SW 1271 (cell line): ENCODE measurements at regions not wholly inside any gene's neighbourhood (a gene's known extent, or its start where the extent isn't known, plus 50 kb on each side); places are given as distances from the start of the nearest gene placed in this dataset.

ENCODE experiments used
- DNase-seq, 2 experiments: peaks; one replicate each; lab custom pipeline; 2025; lab: John Stamatoyannopoulos, UW

DNA sequence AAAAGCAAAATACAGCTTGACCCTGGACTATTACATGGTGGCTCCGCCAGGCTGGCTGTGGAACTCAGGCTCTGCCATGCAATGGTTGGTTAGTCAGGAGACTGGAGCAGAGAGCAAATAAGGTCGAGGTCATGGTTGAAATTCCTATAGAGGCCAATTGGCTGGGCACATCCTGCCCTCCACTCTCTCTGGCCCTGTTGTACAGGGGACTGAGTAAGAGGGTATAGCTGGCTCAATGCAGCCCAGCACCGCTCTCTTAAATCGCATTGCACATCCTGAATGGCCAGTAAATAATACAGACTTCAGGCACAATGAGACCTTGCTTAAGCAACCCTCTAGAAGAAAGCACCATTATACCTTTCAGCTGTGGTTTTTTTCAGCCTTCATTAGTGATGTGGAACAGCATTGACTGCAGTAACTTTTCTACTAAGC is 59.3 kb upstream of the PPP2R5A start:
- no peak for DNase-seq

DNA sequence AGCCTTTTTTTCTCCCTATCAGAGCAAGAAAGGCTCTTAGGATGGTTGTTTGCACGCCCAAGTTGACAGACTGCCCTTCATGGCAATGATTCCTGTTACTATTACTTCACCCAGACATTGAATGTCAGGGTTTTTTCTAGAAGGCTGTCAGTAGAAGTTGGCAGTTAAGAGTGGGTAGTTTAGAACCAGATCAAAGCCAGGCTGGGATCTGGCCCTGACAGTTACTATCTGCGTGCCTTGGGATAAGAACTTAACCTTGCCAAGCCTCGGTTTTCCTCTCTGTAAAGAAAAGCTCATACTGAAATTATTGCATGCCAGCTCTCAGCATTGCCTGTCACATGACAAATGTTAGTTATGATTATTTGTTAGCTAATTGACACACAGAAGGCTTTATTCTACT is 58.7 kb upstream of the PPP2R5A start:
- no peak for DNase-seq

GRCh38 chr1:212228076-212228475 is 57.1 kb upstream of the PPP2R5A start:
- no peak for DNase-seq

DNA sequence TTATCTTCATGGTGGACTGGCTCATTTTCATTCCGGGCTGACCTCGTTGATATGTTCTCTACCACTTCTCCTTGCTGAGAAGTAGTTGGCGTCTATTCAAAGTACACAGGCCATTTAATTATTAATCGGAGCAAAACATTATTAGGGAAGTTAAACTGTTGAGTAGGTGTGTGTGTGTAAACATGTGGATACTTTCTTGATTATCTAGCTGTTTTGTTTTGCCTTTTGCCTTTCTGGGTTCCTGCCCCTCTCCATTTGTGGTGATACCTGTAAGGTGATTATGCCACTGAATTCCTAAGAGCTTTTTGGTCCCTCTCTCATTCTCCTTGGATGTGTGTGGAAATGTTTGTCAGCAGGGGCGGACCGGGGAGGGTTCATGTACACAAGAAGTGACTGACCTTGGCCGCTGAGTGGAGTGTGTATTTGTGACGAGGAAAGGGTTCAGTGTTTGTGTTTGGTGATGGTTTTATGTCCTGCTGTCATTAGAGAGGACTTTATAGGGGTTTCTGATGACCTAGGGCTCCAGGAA is 56.6 kb upstream of the PPP2R5A start:
- DNase-seq: no peak

DNA sequence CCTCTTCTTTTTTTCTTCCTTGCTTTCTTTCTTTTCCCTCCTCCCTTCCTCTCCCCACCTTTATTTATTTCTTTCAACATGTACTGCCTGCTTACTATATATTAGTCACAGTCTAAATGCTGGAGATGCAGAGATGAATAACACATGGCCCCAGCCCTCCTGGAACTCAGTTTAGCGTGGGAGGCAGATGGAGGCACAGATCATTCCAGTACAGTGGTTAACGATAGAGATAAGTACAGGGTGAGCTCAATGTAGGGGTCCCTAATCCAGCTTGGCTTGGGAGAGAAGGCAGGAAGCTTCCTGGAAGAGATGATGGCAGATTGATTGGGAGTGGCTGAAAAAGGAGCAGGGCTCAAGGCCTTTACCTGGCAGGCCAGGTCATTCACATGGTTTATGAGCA is 55.6 kb upstream of the PPP2R5A start:
- DNase-seq: no peak

DNA sequence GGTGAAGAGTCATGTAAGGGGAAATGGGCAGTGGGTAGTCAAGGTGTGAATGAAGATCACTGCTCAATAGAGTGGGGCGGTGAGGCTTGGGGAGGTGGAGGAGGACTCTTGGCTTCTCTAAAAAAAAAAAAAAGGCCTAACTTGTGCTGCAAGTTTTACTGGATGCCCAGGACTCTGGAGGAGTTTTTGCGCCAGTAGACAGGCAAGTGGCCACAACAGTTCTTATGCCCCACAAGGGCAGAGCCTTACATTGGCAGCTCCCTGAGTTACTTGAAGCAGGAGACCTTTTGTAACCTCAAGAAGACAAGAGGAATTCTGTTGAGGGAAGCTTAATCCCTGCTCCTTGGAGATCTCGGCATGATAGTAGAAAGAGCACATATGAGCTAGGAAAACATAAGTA is 54.9 kb upstream of the PPP2R5A start:
- DNase-seq: no peak

DNA sequence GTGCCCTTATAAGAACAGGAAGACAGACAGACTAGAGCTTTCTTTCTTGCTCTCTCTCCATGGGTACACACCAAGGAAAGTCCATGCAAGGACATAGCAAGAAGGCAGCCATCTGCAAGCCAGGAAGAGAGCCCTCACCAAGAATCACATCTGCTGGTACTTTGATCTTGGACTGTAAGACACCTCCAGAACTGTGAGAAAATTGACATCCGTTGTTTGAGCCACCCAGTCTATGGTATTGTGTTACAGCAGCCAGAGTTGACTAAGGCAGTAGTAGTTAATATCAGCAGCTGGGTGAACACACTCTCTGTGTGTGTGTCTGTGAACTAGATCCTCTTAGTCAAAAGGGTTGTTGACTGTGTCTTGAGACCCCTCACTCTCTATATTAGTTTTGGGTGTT is 53.8 kb upstream of the PPP2R5A start:
- no peak for DNase-seq

- no peak for DNase-seq
Measured at GRCh38 chr1:212232090-212232489, 53.1 kb upstream of the PPP2R5A start.

- DNase-seq: no peak
Measured at GRCh38 chr1:212233321-212233720, 51.9 kb upstream of the PPP2R5A start.

DNA sequence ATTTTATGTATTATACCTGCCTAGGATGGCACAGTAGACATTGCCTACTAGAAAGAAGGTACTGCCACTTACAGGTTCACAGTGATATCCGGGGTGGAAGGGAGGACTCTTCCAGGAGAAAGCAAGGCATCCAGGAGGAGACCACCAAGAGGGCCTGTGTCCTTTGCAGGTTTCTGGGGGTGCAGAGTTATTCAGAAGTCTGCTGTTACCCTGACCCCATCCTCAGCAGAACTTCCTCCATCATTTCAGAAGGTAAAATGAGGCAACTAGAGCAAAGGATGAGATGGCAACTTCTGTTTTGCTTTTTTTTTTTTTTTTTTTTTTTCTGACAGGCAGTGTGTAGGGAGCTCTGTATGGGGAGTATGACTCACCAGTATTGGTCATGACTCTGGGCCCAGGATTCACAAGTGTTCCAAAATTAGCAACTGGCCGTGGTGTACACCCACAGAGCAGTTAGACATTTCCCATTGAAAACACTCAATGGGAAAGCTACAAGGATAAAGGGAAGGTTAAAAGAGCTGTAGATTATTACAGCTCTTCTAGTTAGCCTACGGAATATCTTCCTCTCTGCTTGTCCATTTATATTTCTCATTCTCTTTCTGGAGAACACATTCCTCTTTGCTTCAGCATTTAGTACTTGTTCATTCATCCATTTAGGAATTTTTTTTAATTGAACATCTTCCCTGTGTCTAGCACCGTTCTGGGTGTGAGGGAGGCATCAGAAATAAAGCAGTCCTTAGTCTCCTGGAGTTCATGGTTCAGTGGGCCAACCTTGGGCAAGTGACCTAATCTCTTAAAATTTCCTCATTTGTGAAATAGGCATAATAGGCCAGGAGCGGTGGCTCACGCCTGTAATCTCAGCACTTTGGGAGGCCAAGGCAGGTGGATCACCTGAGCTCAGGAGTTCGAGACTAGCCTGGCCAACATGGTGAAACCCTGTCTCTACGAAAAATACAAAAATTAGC is 50.5 kb upstream of the PPP2R5A start:
- DNase-seq: peak in 1 of 2 experiments; percentile 58
